Aorta (tissue), 5 donors: ENCODE measurements at regions not wholly inside any gene's neighbourhood (a gene's known extent, or its start where the extent isn't known, plus 50 kb on each side); places are given as distances from the start of the nearest gene placed in this dataset.

Experiments used
- ATAC-seq: fragments of 200-7000 bp; cut with Tn5 transposase; one replicate; pipeline ENCODE4 v1.9.1; 2022; ENCODE audit warnings: moderate library complexity; ENCODE audit not compliant: low FRiP score
- DNase-seq, 2 donors: peaks; one replicate each; pipeline ENCODE4 v3.0.0-alpha.2; 2020
- H3K27ac ChIP-seq, 2 donors: one replicate each; pipeline ENCODE4 v1.5.1; 2013; ENCODE audit warnings: low read length in 2 of 2, mild to moderate bottlenecking in 2 of 2, moderate library complexity in 2 of 2, control low read depth in 1 of 2, inconsistent platforms in 1 of 2, low read depth in 1 of 2
- H3K27me3 ChIP-seq, 2 donors: one replicate each; pipeline ENCODE4 v1.6.1; 2013; ENCODE audit warnings: control low read depth in 1 of 2, low read length in 1 of 2, mild to moderate bottlenecking in 1 of 2, moderate library complexity in 1 of 2; ENCODE audit not compliant: insufficient read depth in 2 of 2, control insufficient read depth in 1 of 2
- H3K36me3 ChIP-seq, 2 donors: one replicate each; pipeline ENCODE4 v1.6.1; 2013; ENCODE audit warnings: control low read depth in 1 of 2, low read length in 1 of 2, mild to moderate bottlenecking in 1 of 2; ENCODE audit not compliant: insufficient read depth in 2 of 2, control insufficient read depth in 1 of 2
- H3K4me1 ChIP-seq, 2 donors: one replicate each; pipeline ENCODE4 v1.6.1; 2013; ENCODE audit warnings: low read length in 2 of 2, control low read depth in 1 of 2, mild to moderate bottlenecking in 1 of 2, moderate library complexity in 1 of 2; ENCODE audit not compliant: insufficient read depth in 2 of 2, control insufficient read depth in 1 of 2
- H3K4me3 ChIP-seq, 2 donors: one replicate each; pipeline ENCODE4 v1.5.1; 2013; ENCODE audit warnings: low read length in 2 of 2, control low read depth in 1 of 2, mild to moderate bottlenecking in 1 of 2
- H3K9me3 ChIP-seq: one replicate; pipeline ENCODE4 v1.6.1; 2013; ENCODE audit warnings: mild to moderate bottlenecking, low read length; ENCODE audit not compliant: control insufficient read depth
- WGBS, 2 donors: extraction: QIAGEN DNeasy Blood & Tissue Kit; methylation state at CpG; one replicate each; pipeline ENCODE4 v1.1.7; 2013; 5-methylcytosine and 5-hydroxymethylcytosine counted together
- intact Hi-C, 2 donors: fragments of 100-400 bp; cut with DNase I; formaldehyde crosslinking; loops; one replicate each; pipeline versions ENCODE4 v1.14.2 to v1.15.0; 2022
- donor health status: healthy with polysubstance abuse.
- donor health status: Bipolar disorder and iron deficiency.
- donor health status: DM: no; HTN: no; CAD: no.
- donor health status: DM: no; HTN: no; CAD: no.
- donor health status: DM: yes; HTN: yes; CAD: no.

- intact Hi-C loops, result no loop called here
- H3K27ac ChIP-seq, result no peak overlapping the region
- H3K27me3 ChIP-seq, result no peaks in the 10 kb centered on the region
- ATAC-seq, result no peak
- no peak for DNase-seq
- H3K4me3 ChIP-seq, result no peak overlapping the region
- H3K36me3 ChIP-seq, result no peaks in the 10 kb centered on the region
- H3K9me3 ChIP-seq, result no peaks in the 10 kb centered on the region
- H3K4me1 ChIP-seq, result peaks cover 0 to 9% of the 10 kb centered on the region in 2 donors
- WGBS, 2 donors, result 62 to 65% methylated on average over 2 of the region's 2 CpGs
These were observed 174.2 kb downstream of the PTEN start for GRCh38 chr10:88037623-88038022.

GRCh38 chr10:88038268-88038667 lies 174.8 kb downstream of the PTEN start:
- no peak for ATAC-seq
- no peak overlapping the region for H3K27ac ChIP-seq
- intact Hi-C loops, result no loop called here
- no peaks in the 10 kb centered on the region for H3K9me3 ChIP-seq
- peaks cover 0 to 11% of the 10 kb centered on the region in 2 donors for H3K4me1 ChIP-seq
- no peak for DNase-seq
- H3K4me3 ChIP-seq, result no peak overlapping the region
- 69 to 71% methylated on average over 4 of the region's 4 CpGs for WGBS, 2 donors
- H3K27me3 ChIP-seq, result no peaks in the 10 kb centered on the region
- H3K36me3 ChIP-seq, result no peaks in the 10 kb centered on the region

GRCh38 chr10:88039496-88040200 lies 176.2 kb downstream of the PTEN start:
- Histone ChIP-seq H3K27me3 (no peaks in the 10 kb centered on the region), H3K27ac (peak overlapping the region; percentile 12 to 26), H3K36me3 (no peaks in the 10 kb centered on the region), H3K9me3 (no peaks in the 10 kb centered on the region), H3K4me1 (peaks cover 0 to 11% of the 10 kb centered on the region in 2 donors), H3K4me3 (no peak overlapping the region)
- ATAC-seq, result no peak
- intact Hi-C loops, result loop anchor here in 1 of 2 donors (2.0 to 5.0 kb wide), 3 partner anchors 48 to 177 kb away; partner anchors contain the start of genes KLLN and PTEN
- 24% methylated on average over 6 of the region's 6 CpGs for WGBS, 2 donors
- DNase-seq, result no peak

- ATAC-seq, result peak; percentile 79
These were observed 178.1 kb downstream of the PTEN start for GRCh38 chr10:88041243-88042159.

GRCh38 chr10:88042160-88043100 lies 179.0 kb downstream of the PTEN start:
- Histone ChIP-seq H3K4me1 (peaks cover 11 to 16% of the 10 kb centered on the region in 2 donors), H3K9me3 (no peaks in the 10 kb centered on the region), H3K27me3 (no peaks in the 10 kb centered on the region), H3K4me3 (no peak overlapping the region), H3K36me3 (no peaks in the 10 kb centered on the region), H3K27ac (peak overlapping the region; percentile 82 to 97)
- ATAC-seq (peak; percentile 63), DNase-seq (peak in 1 of 2 donors; percentile 69)
- 11 to 50% methylated on average over 19 of the region's 19 CpGs for WGBS, 2 donors
- intact Hi-C loops, result loop anchor here in 1 of 2 donors (5.0 kb wide), 2 partner anchors 45 to 80 kb away; no protein-coding TSS in a partner anchor

More at GRCh38 chr10:88041243-88042159, 178.1 kb downstream of the PTEN start:
- H3K4me3 ChIP-seq, result no peak overlapping the region
- H3K9me3 ChIP-seq, result no peaks in the 10 kb centered on the region
- intact Hi-C loops, result loop anchor here in 1 of 2 donors (2.0 to 5.0 kb wide), 3 partner anchors 46 to 179 kb away; partner anchors contain the start of genes KLLN and PTEN
- H3K36me3 ChIP-seq, result no peaks in the 10 kb centered on the region
- peaks cover 11 to 13% of the 10 kb centered on the region in 2 donors for H3K4me1 ChIP-seq
- H3K27me3 ChIP-seq, result no peaks in the 10 kb centered on the region
- DNase-seq, result no peak
- WGBS, 2 donors, result 3 to 6% methylated on average over 11 of the region's 11 CpGs
- H3K27ac ChIP-seq, result peak overlapping the region; percentile 82 to 97

GRCh38 chr10:88045096-88045495 lies 181.7 kb downstream of the PTEN start:
- DNase-seq, result no peak
- Histone ChIP-seq H3K9me3 (no peaks in the 10 kb centered on the region), H3K27ac (peak overlapping the region; percentile 36 to 42), H3K4me3 (no peak overlapping the region), H3K36me3 (no peaks in the 10 kb centered on the region), H3K4me1 (peaks cover 7 to 21% of the 10 kb centered on the region in 2 donors), H3K27me3 (no peaks in the 10 kb centered on the region)
- no peak for ATAC-seq
- 13 to 14% methylated on average over 5 of the region's 5 CpGs for WGBS, 2 donors
- intact Hi-C loops, result no loop called here

GRCh38 chr10:88045656-88046415 lies 182.4 kb downstream of the PTEN start:
- H3K27me3 ChIP-seq, result no peaks in the 10 kb centered on the region
- ATAC-seq (no peak), DNase-seq (no peak)
- H3K36me3 ChIP-seq, result no peaks in the 10 kb centered on the region
- WGBS, 2 donors, result 59 to 75% methylated on average over 5 of the region's 5 CpGs
- peaks cover 6 to 21% of the 10 kb centered on the region in 2 donors for H3K4me1 ChIP-seq
- intact Hi-C loops, result no loop called here
- H3K4me3 ChIP-seq, result no peak overlapping the region
- H3K27ac ChIP-seq, result peak overlapping the region; percentile 32 to 36
- H3K9me3 ChIP-seq, result no peaks in the 10 kb centered on the region
